GM10266 (cell line): ENCODE measurements at regions not wholly inside any gene's neighbourhood (a gene's known extent, or its start where the extent isn't known, plus 50 kb on each side); places are given as distances from the start of the nearest gene placed in this dataset.

Source experiments
- DNase-seq: peaks from one replicate; pipeline ENCODE4 v3.0.0; 2012; ENCODE audit errors: extremely low spot score
- CTCF ChIP-seq: IDR thresholded peaks from 2 replicates; pipeline ENCODE4 v1.5.1; 2012; ENCODE audit warnings: mild to moderate bottlenecking, low read depth; ENCODE audit not compliant: control insufficient read depth, insufficient read depth; ENCODE audit errors: missing control alignments

- no peak for DNase-seq
- no peak for TF ChIP-seq CTCF
Measured at GRCh38 chr6:164229716-164230115, 815.2 kb downstream of the QKI start.

- no peak for DNase-seq
- TF ChIP-seq CTCF = no peak
Measured at GRCh38 chr6:164227952-164228522, 813.5 kb downstream of the QKI start.

- no peak for DNase-seq
- no peak for TF ChIP-seq CTCF
Measured at GRCh38 chr6:164216839-164217238, 802.3 kb downstream of the QKI start.

GRCh38 chr6:164216368-164216767, 801.9 kb downstream of the QKI start:
- TF ChIP-seq CTCF = no peak
- no peak for DNase-seq

GRCh38 chr6:164214066-164214465, 799.5 kb downstream of the QKI start:
- TF ChIP-seq CTCF = no peak
- no peak for DNase-seq

- no peak for DNase-seq
- TF ChIP-seq CTCF = no peak
Measured at GRCh38 chr6:164211254-164211653, 796.7 kb downstream of the QKI start.

GRCh38 chr6:164210783-164211182, 796.3 kb downstream of the QKI start:
- no peak for TF ChIP-seq CTCF
- no peak for DNase-seq
